GM12873 (cell line): ENCODE measurements at regions not wholly inside any gene's neighbourhood (a gene's known extent, or its start where the extent isn't known, plus 50 kb on each side); places are given as distances from the start of the nearest gene placed in this dataset.

ENCODE experiments used
- TF ChIP-seq, protein P1 (sequence below): IDR thresholded peaks from 2 replicates; pipeline ENCODE4 v1.5.1; 2012; ENCODE audit warnings: low read depth, mild to moderate bottlenecking, moderate library complexity, low read length, control low read depth; ENCODE audit not compliant: insufficient read depth; ENCODE audit errors: missing control alignments

DNA sequence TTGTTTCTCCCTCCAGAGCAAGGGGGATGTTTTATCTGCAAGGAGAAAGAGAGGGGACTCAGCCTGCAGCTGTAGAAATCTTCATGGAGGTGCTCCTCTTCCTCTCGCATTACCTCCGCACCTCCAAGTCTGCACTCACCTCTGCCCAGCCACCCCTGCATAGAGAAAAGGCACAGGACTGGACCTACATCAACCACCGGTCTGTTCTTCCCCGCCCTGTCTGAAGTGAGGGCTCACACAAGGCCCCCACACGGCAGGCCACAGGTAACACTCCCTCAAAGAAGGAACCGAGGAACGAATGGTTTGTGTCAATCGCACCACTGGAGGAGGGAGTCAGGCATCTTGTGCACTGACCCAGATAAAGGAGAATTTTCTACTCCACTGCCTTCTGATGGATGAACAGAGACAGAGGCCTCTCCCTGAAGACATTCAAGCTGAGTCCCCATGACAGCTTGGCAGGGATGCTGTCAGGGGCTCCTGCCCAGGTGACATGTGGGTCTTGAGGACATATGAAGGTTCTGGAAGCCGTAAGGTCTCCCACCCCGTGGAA, 260.3 kb downstream of the XXYLT1 start:
- TF ChIP-seq, protein P1, sequence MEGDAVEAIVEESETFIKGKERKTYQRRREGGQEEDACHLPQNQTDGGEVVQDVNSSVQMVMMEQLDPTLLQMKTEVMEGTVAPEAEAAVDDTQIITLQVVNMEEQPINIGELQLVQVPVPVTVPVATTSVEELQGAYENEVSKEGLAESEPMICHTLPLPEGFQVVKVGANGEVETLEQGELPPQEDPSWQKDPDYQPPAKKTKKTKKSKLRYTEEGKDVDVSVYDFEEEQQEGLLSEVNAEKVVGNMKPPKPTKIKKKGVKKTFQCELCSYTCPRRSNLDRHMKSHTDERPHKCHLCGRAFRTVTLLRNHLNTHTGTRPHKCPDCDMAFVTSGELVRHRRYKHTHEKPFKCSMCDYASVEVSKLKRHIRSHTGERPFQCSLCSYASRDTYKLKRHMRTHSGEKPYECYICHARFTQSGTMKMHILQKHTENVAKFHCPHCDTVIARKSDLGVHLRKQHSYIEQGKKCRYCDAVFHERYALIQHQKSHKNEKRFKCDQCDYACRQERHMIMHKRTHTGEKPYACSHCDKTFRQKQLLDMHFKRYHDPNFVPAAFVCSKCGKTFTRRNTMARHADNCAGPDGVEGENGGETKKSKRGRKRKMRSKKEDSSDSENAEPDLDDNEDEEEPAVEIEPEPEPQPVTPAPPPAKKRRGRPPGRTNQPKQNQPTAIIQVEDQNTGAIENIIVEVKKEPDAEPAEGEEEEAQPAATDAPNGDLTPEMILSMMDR = no peak

- TF ChIP-seq, protein P1 = no peak
These were observed 259.6 kb downstream of the XXYLT1 start for GRCh38 chr3:195011231-195011834.

- TF ChIP-seq, protein P1 = no peak
These were observed 258.9 kb downstream of the XXYLT1 start for GRCh38 chr3:195012100-195012499.

GRCh38 chr3:195012571-195012970, 258.4 kb downstream of the XXYLT1 start:
- TF ChIP-seq, protein P1 = no peak

DNA sequence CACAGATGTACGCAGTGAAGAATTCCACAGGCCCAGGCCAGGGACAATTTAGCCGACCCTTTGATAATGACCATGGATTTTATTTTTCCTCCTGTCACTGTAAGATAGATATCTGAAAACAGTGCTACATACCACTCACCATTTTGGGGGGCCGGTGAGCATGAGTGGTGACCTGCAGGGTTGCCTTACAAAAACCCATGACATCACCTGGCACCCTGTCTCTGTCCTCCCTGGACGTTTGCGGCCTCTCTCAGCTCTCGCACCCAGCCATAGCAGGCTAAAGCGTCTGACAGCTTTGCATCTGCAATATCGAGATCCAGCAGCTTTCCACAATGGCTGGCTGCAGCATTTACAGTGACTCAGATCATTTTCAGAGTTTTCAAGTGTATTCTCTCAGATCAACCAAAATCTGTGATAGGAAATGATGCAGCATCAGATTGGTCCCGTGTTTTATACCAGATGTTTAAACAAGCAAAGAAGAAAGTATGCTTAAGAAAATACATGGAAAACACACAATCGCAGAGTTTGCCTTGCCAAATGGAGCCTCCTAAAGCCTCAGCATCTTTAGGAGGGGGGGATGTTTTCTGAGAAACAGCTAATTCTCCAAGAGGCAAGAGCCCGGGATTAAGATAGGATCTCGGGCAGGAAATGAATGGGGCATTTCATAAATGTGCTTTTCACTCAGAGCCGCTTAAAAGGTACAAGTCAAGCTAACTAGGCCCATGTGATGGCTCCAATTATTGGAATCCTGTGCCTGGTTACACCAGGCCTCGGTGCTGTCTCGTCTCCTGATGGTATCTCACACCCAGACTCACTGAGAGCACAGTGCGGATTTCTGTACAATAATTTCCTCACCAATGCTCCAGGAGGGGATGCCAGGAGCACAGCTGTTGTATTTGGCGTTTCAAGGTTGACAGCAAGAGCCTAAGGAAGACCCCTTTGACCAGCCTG, 257.3 kb downstream of the XXYLT1 start:
- TF ChIP-seq, protein P1 = no peak

- TF ChIP-seq, protein P1 = no peak
These were observed 255.9 kb downstream of the XXYLT1 start for GRCh38 chr3:195015021-195015420.

DNA sequence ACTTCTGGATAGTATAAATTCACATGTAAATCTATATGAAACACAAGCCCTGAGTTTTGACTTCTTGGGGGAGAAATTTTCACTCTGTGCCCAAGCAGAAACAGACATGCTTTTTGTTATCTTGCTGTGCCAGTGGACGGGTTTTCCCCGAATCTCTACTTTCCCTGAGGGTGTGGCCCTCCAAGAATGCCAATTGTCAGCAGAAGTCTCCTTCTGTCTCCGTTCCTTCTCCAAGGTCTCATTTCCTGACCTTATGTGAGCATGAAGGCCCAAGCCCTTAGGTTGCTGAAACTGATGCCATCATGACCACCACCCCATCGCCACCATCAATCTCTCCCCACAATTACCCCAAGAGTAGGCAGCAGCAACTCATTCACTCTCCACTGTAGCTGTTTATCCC, 253.8 kb downstream of the XXYLT1 start:
- TF ChIP-seq, protein P1 = no peak
